HCT116 (cell line): ENCODE measurements at regions not wholly inside any gene's neighbourhood (a gene's known extent, or its start where the extent isn't known, plus 50 kb on each side); places are given as distances from the start of the nearest gene placed in this dataset.

Experiments
- CEBPB ChIP-seq: IDR thresholded peaks from 2 replicates; pipeline ENCODE4 v1.6.1; 2012; ENCODE audit warnings: low read depth
- CTCF ChIP-seq, 3 experiments: fragments of 200-600 bp in 1 of 3; sonication (generic) in 1 of 3; IDR thresholded peaks in 2 of 3; conservative IDR thresholded peaks in 1 of 3; 2 replicates each; pipeline ENCODE4 v1.5.1; 2012 to 2017; ENCODE audit warnings: low read depth in 2 of 3, low read length in 2 of 3, antibody characterized with exemption in 1 of 3, borderline replicate concordance in 1 of 3, control low read depth in 1 of 3, mild to moderate bottlenecking in 1 of 3, mixed read lengths in 1 of 3, mixed run types in 1 of 3, moderate library complexity in 1 of 3; ENCODE audit not compliant: insufficient read depth in 1 of 3
- EZH2 ChIP-seq: fragments of 200-600 bp; sonication (generic); IDR thresholded peaks from 2 replicates; pipeline ENCODE4 v1.6.1; 2017; ENCODE audit warnings: antibody characterized with exemption, mixed run types
- EZH2phosphoT487 ChIP-seq: fragments of 200-600 bp; IDR thresholded peaks from 2 replicates; pipeline ENCODE4 v1.6.1; 2018; ENCODE audit warnings: antibody characterized with exemption, borderline replicate concordance
- POLR2A ChIP-seq: IDR thresholded peaks from 2 replicates; pipeline ENCODE4 v1.7.0; 2011; ENCODE audit warnings: borderline replicate concordance; ENCODE audit not compliant: insufficient read depth, insufficient read length; ENCODE audit errors: extremely low read depth
- POLR2AphosphoS5 ChIP-seq: IDR thresholded peaks from 2 replicates; pipeline ENCODE4 v1.6.1; 2011; ENCODE audit warnings: mild to moderate bottlenecking, low read depth, low read length, moderate library complexity
- ZFX ChIP-seq: fragments of 450-650 bp; IDR thresholded peaks from 2 replicates; pipeline ENCODE4 v1.6.1; 2017
- ZNF274 ChIP-seq: fragments of 200-500 bp; sonication (Bioruptor generic); IDR thresholded peaks from 2 replicates; pipeline ENCODE4 v1.6.1; 2014; ENCODE audit warnings: mild to moderate bottlenecking, low read depth, low read length, inconsistent platforms
- TF ChIP-seq, protein P1 (sequence below): IDR thresholded peaks from 2 replicates; pipeline ENCODE4 v1.6.1; 2012

GRCh38 chr14:71361336-71361735 is 454.1 kb downstream of the PCNX1 start:
- TF ChIP-seq CTCF (IDR thresholded peaks at IDR 0.05 in 2 of 3, conservative IDR thresholded peaks at IDR 0.05 in 1 of 3; ENCODE audit: borderline replicate concordance in 1 of 3, insufficient read depth in 1 of 3, low read depth in 2 of 3, low read length in 2 of 3) (no peak), POLR2A (no peak), EZH2phosphoT487 (no peak), EZH2 (no peak), ZFX (no peak), ZNF274 (no peak), CEBPB (no peak), POLR2AphosphoS5 (no peak)
- TF ChIP-seq, protein P1, sequence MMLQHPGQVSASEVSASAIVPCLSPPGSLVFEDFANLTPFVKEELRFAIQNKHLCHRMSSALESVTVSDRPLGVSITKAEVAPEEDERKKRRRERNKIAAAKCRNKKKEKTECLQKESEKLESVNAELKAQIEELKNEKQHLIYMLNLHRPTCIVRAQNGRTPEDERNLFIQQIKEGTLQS = no peak
